B cell (primary cell): ENCODE measurements at regions not wholly inside any gene's neighbourhood (a gene's known extent, or its start where the extent isn't known, plus 50 kb on each side); places are given as distances from the start of the nearest gene placed in this dataset.

Experiments
- ATAC-seq: fragments of 200-7000 bp; cut with Tn5 transposase; one replicate; pipeline ENCODE4 v1.10.0; 2021; ENCODE audit warnings: low read depth, mild to moderate bottlenecking, moderate number of reproducible peaks, moderate library complexity
- CTCF ChIA-PET: fragments of 350-600 bp; sonication (Branson Sonifier 250); formaldehyde crosslinking; loops from one replicate; lab custom pipeline; 2021; ENCODE audit warnings: antibody characterized with exemption, inconsistent platforms; lab: Charles Lee
- POLR2A ChIA-PET: fragments of 350-600 bp; sonication (Branson Sonifier 250); formaldehyde crosslinking; loops from one replicate; lab custom pipeline; 2021; ENCODE audit warnings: antibody characterized with exemption; lab: Charles Lee
- DNase-seq: peaks from one replicate; pipeline ENCODE4 v3.0.0; 2013
- H2AFZ ChIP-seq: 2 replicates; pipeline ENCODE4 v1.6.1; 2012; ENCODE audit warnings: mild to moderate bottlenecking, low read depth, low read length; ENCODE audit not compliant: insufficient read depth, poor library complexity, severe bottlenecking
- H3K27ac ChIP-seq, 2 donors: 1 replicate in 1 of 2; 2 replicates in 1 of 2; pipeline ENCODE4 v1.5.1; 2012 to 2013; ENCODE audit warnings: low read length in 2 of 2, mild to moderate bottlenecking in 2 of 2, moderate library complexity in 1 of 2
- H3K27me3 ChIP-seq, 4 experiments: fragments of 200-600 bp in 1 of 4; sonication (generic) in 1 of 4; replicated peaks in 1 of 4; 1 replicate in 2 of 4; 2 replicates in 2 of 4; pipeline versions ENCODE4 v1.6.1 to v1.7.0; 2013 to 2016; ENCODE audit warnings: low read length in 3 of 4, mild to moderate bottlenecking in 2 of 4, mixed read lengths in 1 of 4, moderate library complexity in 1 of 4; ENCODE audit not compliant: insufficient read depth in 4 of 4, control insufficient read depth in 3 of 4; ENCODE audit errors: control extremely low read depth in 1 of 4
- H3K36me3 ChIP-seq, 2 experiments: replicated peaks in 1 of 2; 1 replicate in 1 of 2; 2 replicates in 1 of 2; pipeline versions ENCODE4 v1.6.1 to v1.7.1; 2013; ENCODE audit warnings: low read length in 1 of 2; ENCODE audit not compliant: insufficient read depth in 2 of 2, control insufficient read depth in 1 of 2; ENCODE audit errors: control extremely low read depth in 1 of 2, extremely low read depth in 1 of 2
- H3K4me1 ChIP-seq, 2 donors: fragments of 200-600 bp in 1 of 2; sonication (generic) in 1 of 2; 1 replicate in 1 of 2; 2 replicates in 1 of 2; pipeline versions ENCODE4 v1.5.1 to v1.6.1; 2013 to 2017; ENCODE audit warnings: low read length in 2 of 2; ENCODE audit not compliant: control insufficient read depth in 2 of 2, insufficient read depth in 2 of 2
- H3K4me2 ChIP-seq: replicated peaks from 2 replicates; pipeline ENCODE3; 2012; ENCODE audit warnings: mild to moderate bottlenecking, low read depth, low read length; ENCODE audit not compliant: poor library complexity, severe bottlenecking
- H3K4me3 ChIP-seq, 5 experiments: fragments of 200-600 bp in 1 of 5; sonication (generic) in 1 of 5; 1 replicate in 3 of 5; 2 replicates in 2 of 5; pipeline versions ENCODE4 v1.5.1 to v1.7.0; 2011 to 2016; ENCODE audit warnings: low read length in 4 of 5, mild to moderate bottlenecking in 4 of 5, low read depth in 2 of 5, control low read depth in 1 of 5, moderate library complexity in 1 of 5; ENCODE audit not compliant: insufficient read depth in 1 of 5; ENCODE audit errors: control extremely low read depth in 1 of 5, extremely low read depth in 1 of 5
- H3K79me2 ChIP-seq: fragments of 200-600 bp; sonication (generic); one replicate; pipeline ENCODE4 v1.6.0; 2016; ENCODE audit warnings: low read length; ENCODE audit not compliant: control insufficient read depth, insufficient read depth
- H3K9ac ChIP-seq: fragments of 200-600 bp; sonication (generic); 2 replicates; pipeline ENCODE4 v1.6.1; 2017; ENCODE audit warnings: mild to moderate bottlenecking, low read length, moderate library complexity
- H3K9me3 ChIP-seq, 3 donors: one replicate each; pipeline versions ENCODE4 v1.6.1 to v1.7.1; 2013; ENCODE audit warnings: low read length in 2 of 3; ENCODE audit not compliant: control insufficient read depth in 2 of 3, insufficient read depth in 1 of 3; ENCODE audit errors: control extremely low read depth in 1 of 3
- H4K20me1 ChIP-seq: 2 replicates; pipeline ENCODE4 v1.6.0; 2012; ENCODE audit warnings: mild to moderate bottlenecking, low read length; ENCODE audit not compliant: insufficient read depth, control insufficient read depth, poor library complexity, severe bottlenecking
- H3K27ac Mint-ChIP-seq: one replicate; pipeline ENCODE4 v1.8.0; 2021; ENCODE audit warnings: mixed read lengths
- H3K27me3 Mint-ChIP-seq: one replicate; pipeline ENCODE4 v1.8.0; 2021; ENCODE audit warnings: mixed read lengths
- H3K4me1 Mint-ChIP-seq: one replicate; pipeline ENCODE4 v1.8.0; 2021; ENCODE audit warnings: mixed read lengths
- H3K4me3 Mint-ChIP-seq: one replicate; pipeline ENCODE4 v1.8.0; 2021; ENCODE audit warnings: mixed read lengths
- H3K9me3 Mint-ChIP-seq: one replicate; pipeline ENCODE4 v1.8.0; 2022; ENCODE audit warnings: mixed read lengths; ENCODE audit not compliant: insufficient read depth
- CTCF ChIP-seq: fragments of 200-600 bp; IDR thresholded peaks from one replicate; pipeline ENCODE4 v1.8.0; 2022; ENCODE audit warnings: antibody characterized with exemption, mild to moderate bottlenecking
- EZH2 ChIP-seq: IDR thresholded peaks from 2 replicates; pipeline ENCODE4 v1.6.1; 2012; ENCODE audit warnings: borderline replicate concordance, low read depth, mild to moderate bottlenecking, moderate library complexity, low read length; ENCODE audit not compliant: insufficient read depth, poor library complexity, severe bottlenecking
- whole genome bisulfite sequencing: methylation state at CpG from one replicate; pipeline ENCODE4 v1.1.5; 2013; ENCODE audit warnings: missing lambda C conversion rate; ENCODE audit not compliant: insufficient coverage; 5-methylcytosine and 5-hydroxymethylcytosine counted together
- intact Hi-C: fragments of 100-400 bp; cut with micrococcal nuclease; formaldehyde crosslinking; loops from one replicate; pipeline ENCODE4 v1.10.0; 2022

DNA sequence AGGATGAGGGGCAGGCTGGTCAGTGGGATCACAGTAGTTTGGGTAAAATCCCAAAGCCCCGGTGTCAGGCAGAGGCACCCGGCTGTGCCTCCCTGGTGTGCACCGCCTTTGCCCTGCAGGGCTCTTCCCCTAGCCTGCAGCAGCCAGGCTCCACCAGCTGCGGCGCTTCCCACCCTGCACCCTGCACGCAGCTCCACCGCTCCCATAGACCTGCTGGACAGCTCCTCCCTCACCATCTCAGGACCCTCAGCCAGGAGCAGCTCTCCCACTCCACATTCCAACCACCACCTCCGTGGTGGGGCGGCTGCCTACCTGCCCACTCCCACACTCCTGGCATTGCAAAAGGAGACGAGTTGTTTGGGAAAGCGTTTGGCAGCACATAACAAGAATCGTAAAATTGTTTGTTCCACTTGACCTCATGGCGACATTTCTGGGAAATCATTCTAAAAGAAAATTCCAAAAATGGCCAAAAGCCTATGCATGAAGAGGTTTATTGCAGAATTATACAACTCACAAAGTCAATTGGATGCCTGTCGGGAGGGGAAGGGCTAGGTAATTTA lies 287.4 kb upstream of the HDAC4 start:
- peaks cover 20% of the 10 kb centered on the region for H3K27me3 Mint-ChIP-seq
- no peak for TF ChIP-seq CTCF
- TF ChIP-seq EZH2 = no peak
- intact Hi-C loops = no loop called here
- H3K9ac ChIP-seq = no peak overlapping the region
- no peaks in the 10 kb centered on the region for H4K20me1 ChIP-seq
- CTCF ChIA-PET = no interaction called here
- WGBS = 73% methylated on average over 14 of the region's 14 CpGs
- DNase-seq = no peak
- no peak for ATAC-seq
- H3K79me2 ChIP-seq = no peaks in the 10 kb centered on the region
- no peak overlapping the region for H3K4me3 Mint-ChIP-seq
- no peak overlapping the region for H2AFZ ChIP-seq
- H3K27me3 ChIP-seq = peaks cover 0 to 7% (median 4%) of the 10 kb centered on the region in 4 experiments
- H3K9me3 Mint-ChIP-seq = no peaks in the 10 kb centered on the region
- no peaks in the 10 kb centered on the region for H3K4me1 ChIP-seq
- H3K4me3 ChIP-seq = no peak overlapping the region
- POLR2A ChIA-PET = no interaction called here
- peaks cover 0 to under 1% (median 0%) of the 10 kb centered on the region in 3 donors for H3K9me3 ChIP-seq
- no peaks in the 10 kb centered on the region for H3K4me1 Mint-ChIP-seq
- no peaks in the 10 kb centered on the region for H3K36me3 ChIP-seq
- no peak overlapping the region for H3K27ac Mint-ChIP-seq
- H3K27ac ChIP-seq = no peak overlapping the region
- H3K4me2 ChIP-seq = no peak overlapping the region

DNA sequence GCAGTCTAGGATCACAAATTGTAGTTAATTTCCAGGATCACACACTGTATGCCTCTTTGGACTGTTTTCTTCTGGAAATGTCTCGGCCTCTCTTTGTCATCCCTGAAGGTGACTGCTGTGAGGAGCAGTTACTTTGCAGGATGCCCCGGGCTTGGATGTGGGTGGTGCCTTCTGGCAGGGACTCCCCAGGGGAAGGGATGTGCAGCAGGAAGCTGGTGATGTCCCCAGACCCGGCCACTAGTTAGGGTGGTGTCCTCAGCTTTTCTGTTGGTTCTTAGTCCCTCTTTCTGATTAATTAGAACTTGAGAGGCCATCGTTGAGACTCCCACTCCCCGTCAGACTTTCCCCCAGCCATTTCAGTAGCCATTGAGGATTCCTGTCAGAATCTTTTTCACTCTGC lies 286.6 kb upstream of the HDAC4 start:
- DNase-seq = no peak
- no peaks in the 10 kb centered on the region for H3K4me1 ChIP-seq
- ATAC-seq = no peak
- peaks cover 20% of the 10 kb centered on the region for H3K27me3 Mint-ChIP-seq
- 87% methylated on average over 4 of the region's 5 CpGs for WGBS
- H3K27me3 ChIP-seq = peaks cover 0 to 7% (median 4%) of the 10 kb centered on the region in 4 experiments
- no peaks in the 10 kb centered on the region for H3K79me2 ChIP-seq
- no peaks in the 10 kb centered on the region for H4K20me1 ChIP-seq
- no peak overlapping the region for H2AFZ ChIP-seq
- intact Hi-C loops = no loop called here
- peaks cover 0 to 3% (median 0%) of the 10 kb centered on the region in 3 donors for H3K9me3 ChIP-seq
- no peak overlapping the region for H3K4me3 Mint-ChIP-seq
- no peaks in the 10 kb centered on the region for H3K4me1 Mint-ChIP-seq
- H3K9me3 Mint-ChIP-seq = no peaks in the 10 kb centered on the region
- no peak overlapping the region for H3K27ac ChIP-seq
- no peak overlapping the region for H3K27ac Mint-ChIP-seq
- CTCF ChIA-PET = no interaction called here
- H3K4me2 ChIP-seq = no peak overlapping the region
- POLR2A ChIA-PET = no interaction called here
- TF ChIP-seq CTCF (no peak), EZH2 (no peak)
- no peaks in the 10 kb centered on the region for H3K36me3 ChIP-seq
- H3K9ac ChIP-seq = no peak overlapping the region
- no peak overlapping the region for H3K4me3 ChIP-seq
